ENCODE measurements at regions not wholly inside any gene's neighbourhood (a gene's known extent, or its start where the extent isn't known, plus 50 kb on each side); places are given as distances from the start of the nearest gene placed in this dataset.
"Not testable (repeated sequence)": the region's sequence is repeated elsewhere in the genome, so short reads cannot be mapped to it uniquely, and the experiment has no call there.

DNA sequence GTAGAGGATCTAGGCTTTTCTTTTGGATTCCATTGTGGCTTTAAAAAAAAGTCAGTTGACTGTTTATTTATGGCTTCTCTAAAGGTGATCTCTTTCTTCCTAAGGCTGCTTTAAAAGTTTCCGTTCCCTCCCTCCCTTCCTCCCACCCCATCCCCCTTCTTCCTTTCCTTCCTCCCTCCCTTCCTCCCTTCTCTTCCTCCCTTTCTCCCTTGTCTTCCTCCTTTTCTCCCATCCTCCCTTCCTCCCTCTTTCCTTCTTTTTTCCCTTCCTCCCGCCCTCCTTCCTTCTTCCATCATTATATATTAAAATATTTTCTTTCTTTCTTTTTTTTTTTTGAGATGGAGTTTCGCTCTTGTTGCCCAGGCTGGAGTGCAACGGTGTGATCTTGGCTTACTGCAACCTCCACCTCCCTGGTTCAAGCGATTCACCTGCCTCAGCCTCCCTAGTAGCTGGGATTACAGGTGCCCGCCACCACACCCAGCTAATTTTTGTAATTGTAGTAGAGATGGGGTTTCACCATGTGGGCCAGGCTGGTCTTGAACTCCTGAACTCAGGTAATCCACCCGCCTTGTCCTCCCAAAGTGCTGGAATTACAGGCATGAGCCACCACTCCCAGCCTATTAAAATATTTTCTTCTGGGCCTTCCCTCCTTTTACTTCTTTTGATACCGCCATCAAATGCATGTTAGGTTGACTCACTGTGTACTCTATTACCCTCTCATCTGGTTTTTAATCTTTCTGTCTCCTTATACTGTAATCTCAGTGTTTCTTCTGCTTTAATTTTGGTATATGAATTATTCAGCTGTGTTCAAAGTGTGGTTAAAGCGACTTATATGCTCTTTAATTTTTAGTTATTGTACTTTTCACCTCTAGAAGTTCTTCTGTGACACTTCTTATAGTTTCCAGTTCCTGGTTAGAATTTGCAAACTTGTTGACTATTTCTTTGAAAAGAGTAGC, 59.2 kb upstream of the ATP5PO start:
- DNase-seq: no peak

- DNase-seq: no peak
These were observed 57.7 kb upstream of the ATP5PO start for GRCh38 chr21:33973268-33973667.

DNA sequence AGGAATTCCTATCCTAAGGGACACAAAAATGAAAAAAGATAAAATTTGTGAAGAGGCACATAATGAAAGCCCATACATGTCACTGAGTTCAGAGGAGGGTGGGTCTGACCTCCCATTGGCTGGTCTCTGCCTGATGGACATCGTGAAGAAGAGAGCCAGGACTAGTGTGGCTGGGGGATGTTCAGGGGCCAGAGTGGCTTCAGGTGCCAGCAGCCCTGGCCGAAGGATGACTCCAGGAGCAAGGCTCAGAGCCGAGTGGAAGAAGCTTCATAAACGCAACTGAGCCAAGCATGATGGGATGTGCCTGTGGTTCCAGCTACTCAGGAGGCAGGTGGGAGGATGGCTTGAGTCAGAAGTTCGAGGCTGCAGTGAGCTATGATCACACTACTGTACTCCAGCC, 56.9 kb upstream of the ATP5PO start:
- DNase-seq: no peak

DNA sequence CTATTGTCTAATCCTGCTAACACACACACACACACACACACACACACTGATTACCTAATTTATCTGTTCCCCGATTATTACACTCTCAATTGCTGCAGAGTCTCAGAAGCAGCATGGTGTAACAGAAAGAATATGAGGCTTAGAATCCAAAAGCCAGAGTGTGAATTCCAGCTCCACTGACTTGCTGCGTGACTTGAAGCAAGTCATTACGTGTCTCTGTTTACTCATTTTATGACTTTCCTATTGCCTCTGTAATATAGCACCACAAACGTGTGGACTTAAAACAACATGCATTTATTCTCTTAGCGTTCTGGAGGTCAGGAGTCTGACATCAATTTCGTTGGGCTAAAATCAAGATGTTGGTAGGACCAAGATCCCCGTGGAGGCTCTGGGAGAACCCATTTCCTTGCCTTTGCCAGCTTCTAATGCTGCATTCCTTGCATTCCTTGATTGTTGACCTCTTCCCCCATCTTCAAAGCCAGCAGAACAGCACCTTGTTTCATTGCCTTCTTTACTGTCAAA, 55.9 kb upstream of the ATP5PO start:
- DNase-seq: no peak

GRCh38 chr21:33969581-33969980, 54.0 kb upstream of the ATP5PO start:
- DNase-seq: no peak

- DNase-seq: no peak
These were observed 53.4 kb upstream of the ATP5PO start for GRCh38 chr21:33968995-33969348.

- peak in 1 of 58 donors; percentile 8 for DNase-seq
These were observed 52.7 kb upstream of the ATP5PO start for GRCh38 chr21:33968080-33968994.

DNA sequence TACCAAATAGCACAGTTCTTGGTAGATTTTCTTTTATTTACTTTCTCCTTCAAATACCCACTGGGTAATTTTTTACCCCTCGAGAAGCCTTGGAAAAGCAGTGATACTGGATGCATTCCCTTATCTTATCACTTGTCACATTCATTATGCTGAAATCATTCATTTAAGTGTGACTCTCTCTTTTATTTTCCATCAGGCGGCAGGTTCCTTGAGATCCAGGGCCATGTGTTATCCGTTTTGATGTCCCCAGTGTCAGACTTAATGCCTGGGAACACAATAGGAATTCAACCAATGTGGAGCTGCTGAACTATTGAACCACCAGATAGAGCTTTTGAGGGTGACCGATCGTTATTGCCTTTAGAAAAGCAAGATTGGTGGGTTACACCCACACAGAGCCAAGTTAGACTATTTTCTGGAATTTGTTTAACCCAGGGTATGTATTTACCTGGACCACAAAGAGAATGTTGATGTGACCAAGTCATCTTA, 51.5 kb upstream of the ATP5PO start:
- DNase-seq: no peak

GRCh38 chr21:33966324-33966949, 50.8 kb upstream of the ATP5PO start:
- DNase-seq: no peak

DNA sequence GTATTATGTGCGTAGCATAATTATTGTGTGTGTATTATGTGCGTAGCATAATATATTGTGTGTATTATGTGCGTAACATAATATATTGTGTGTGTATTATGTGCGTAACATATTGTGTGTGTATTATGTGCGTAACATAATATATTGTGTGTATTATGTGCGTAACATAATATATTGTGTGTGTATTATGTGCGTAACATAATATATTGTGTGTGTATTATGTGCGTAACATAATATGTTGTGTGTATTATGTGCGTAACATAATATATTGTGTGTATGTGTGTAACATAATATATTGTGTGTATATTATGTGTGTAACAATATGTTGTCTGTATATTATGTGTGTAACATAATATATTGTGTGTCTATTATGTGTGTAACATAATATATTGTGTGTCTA, 50.1 kb upstream of the ATP5PO start:
- DNase-seq: not testable (repeated sequence)

Data from anterior cingulate cortex (tissue), 58 donors.